HCT116 (cell line): ENCODE measurements at regions not wholly inside any gene's neighbourhood (a gene's known extent, or its start where the extent isn't known, plus 50 kb on each side); places are given as distances from the start of the nearest gene placed in this dataset.

Experiments
- CEBPB ChIP-seq: IDR thresholded peaks from 2 replicates; pipeline ENCODE4 v1.6.1; 2012; ENCODE audit warnings: low read depth
- EGR1 ChIP-seq: IDR thresholded peaks from 2 replicates; pipeline ENCODE4 v1.6.1; 2012; ENCODE audit warnings: low read depth
- ELF1 ChIP-seq: IDR thresholded peaks from 2 replicates; pipeline ENCODE4 v1.6.1; 2012; ENCODE audit warnings: low read depth, borderline replicate concordance
- JUND ChIP-seq: IDR thresholded peaks from 2 replicates; pipeline ENCODE4 v1.6.1; 2012
- POLR2A ChIP-seq: IDR thresholded peaks from 2 replicates; pipeline ENCODE4 v1.7.0; 2011; ENCODE audit warnings: borderline replicate concordance; ENCODE audit not compliant: insufficient read depth, insufficient read length; ENCODE audit errors: extremely low read depth
- POLR2AphosphoS5 ChIP-seq: IDR thresholded peaks from 2 replicates; pipeline ENCODE4 v1.6.1; 2011; ENCODE audit warnings: mild to moderate bottlenecking, low read depth, low read length, moderate library complexity
- SIN3A ChIP-seq: IDR thresholded peaks from 2 replicates; pipeline ENCODE4 v1.6.1; 2012; ENCODE audit warnings: low read depth
- SP1 ChIP-seq: IDR thresholded peaks from 2 replicates; pipeline ENCODE4 v1.6.1; 2012; ENCODE audit warnings: low read depth
- YY1 ChIP-seq: IDR thresholded peaks from 2 replicates; pipeline ENCODE4 v1.6.1; 2011; ENCODE audit warnings: low read length, low read depth, moderate library complexity, mild to moderate bottlenecking; ENCODE audit not compliant: insufficient replicate concordance; ENCODE audit errors: extremely low read depth
- ZNF274 ChIP-seq: fragments of 200-500 bp; sonication (Bioruptor generic); IDR thresholded peaks from 2 replicates; pipeline ENCODE4 v1.6.1; 2014; ENCODE audit warnings: mild to moderate bottlenecking, low read depth, low read length, inconsistent platforms
- TF ChIP-seq, protein P1 (sequence below): IDR thresholded peaks from 2 replicates; pipeline ENCODE4 v1.6.1; 2011; ENCODE audit warnings: mild to moderate bottlenecking, low read length, moderate library complexity; ENCODE audit not compliant: insufficient replicate concordance; ENCODE audit errors: extremely low read depth
- TF ChIP-seq, protein P2 (sequence below), 3 experiments: fragments of 200-600 bp in 1 of 3; sonication (generic) in 1 of 3; IDR thresholded peaks in 2 of 3; conservative IDR thresholded peaks in 1 of 3; 2 replicates each; pipeline ENCODE4 v1.5.1; 2012 to 2017; ENCODE audit warnings: low read depth in 2 of 3, low read length in 2 of 3, antibody characterized with exemption in 1 of 3, borderline replicate concordance in 1 of 3, control low read depth in 1 of 3, mild to moderate bottlenecking in 1 of 3, mixed read lengths in 1 of 3, mixed run types in 1 of 3, moderate library complexity in 1 of 3; ENCODE audit not compliant: insufficient read depth in 1 of 3
- TF ChIP-seq, protein P3 (sequence below): IDR thresholded peaks from 2 replicates; pipeline ENCODE4 v1.6.1; 2012; ENCODE audit warnings: low read depth
- TF ChIP-seq, protein P4 (sequence below): IDR thresholded peaks from 2 replicates; pipeline ENCODE4 v1.6.1; 2012

DNA sequence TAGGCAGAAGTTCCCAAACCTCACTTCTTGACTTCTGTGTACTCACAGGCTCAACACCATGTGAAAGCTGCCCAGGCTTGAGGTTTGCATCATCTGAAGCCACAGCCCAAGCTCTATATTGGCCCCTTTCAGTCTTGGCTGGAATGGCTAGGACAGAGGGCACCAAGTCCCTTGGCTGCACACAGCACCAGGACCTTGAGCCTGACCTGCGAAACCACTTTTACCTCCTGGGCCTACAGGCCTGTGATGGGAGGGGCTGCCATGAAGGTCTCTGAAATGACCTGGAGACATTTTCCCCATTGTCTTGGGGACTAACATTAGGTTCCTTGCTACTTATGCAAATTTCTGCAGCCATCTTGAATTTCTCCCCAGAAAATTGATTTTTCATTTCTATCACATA lies 288.3 kb upstream of the ZC3H12C start:
- TF ChIP-seq YY1 (no peak), SP1 (no peak), CEBPB (no peak), ELF1 (no peak), EGR1 (no peak), SIN3A (no peak), POLR2AphosphoS5 (no peak), JUND (no peak), POLR2A (no peak), ZNF274 (no peak)
- TF ChIP-seq, protein P1, sequence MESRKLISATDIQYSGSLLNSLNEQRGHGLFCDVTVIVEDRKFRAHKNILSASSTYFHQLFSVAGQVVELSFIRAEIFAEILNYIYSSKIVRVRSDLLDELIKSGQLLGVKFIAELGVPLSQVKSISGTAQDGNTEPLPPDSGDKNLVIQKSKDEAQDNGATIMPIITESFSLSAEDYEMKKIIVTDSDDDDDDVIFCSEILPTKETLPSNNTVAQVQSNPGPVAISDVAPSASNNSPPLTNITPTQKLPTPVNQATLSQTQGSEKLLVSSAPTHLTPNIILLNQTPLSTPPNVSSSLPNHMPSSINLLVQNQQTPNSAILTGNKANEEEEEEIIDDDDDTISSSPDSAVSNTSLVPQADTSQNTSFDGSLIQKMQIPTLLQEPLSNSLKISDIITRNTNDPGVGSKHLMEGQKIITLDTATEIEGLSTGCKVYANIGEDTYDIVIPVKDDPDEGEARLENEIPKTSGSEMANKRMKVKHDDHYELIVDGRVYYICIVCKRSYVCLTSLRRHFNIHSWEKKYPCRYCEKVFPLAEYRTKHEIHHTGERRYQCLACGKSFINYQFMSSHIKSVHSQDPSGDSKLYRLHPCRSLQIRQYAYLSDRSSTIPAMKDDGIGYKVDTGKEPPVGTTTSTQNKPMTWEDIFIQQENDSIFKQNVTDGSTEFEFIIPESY, result no peak
- TF ChIP-seq, protein P2, sequence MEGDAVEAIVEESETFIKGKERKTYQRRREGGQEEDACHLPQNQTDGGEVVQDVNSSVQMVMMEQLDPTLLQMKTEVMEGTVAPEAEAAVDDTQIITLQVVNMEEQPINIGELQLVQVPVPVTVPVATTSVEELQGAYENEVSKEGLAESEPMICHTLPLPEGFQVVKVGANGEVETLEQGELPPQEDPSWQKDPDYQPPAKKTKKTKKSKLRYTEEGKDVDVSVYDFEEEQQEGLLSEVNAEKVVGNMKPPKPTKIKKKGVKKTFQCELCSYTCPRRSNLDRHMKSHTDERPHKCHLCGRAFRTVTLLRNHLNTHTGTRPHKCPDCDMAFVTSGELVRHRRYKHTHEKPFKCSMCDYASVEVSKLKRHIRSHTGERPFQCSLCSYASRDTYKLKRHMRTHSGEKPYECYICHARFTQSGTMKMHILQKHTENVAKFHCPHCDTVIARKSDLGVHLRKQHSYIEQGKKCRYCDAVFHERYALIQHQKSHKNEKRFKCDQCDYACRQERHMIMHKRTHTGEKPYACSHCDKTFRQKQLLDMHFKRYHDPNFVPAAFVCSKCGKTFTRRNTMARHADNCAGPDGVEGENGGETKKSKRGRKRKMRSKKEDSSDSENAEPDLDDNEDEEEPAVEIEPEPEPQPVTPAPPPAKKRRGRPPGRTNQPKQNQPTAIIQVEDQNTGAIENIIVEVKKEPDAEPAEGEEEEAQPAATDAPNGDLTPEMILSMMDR (IDR thresholded peaks at IDR 0.05 in 2 of 3, conservative IDR thresholded peaks at IDR 0.05 in 1 of 3; ENCODE audit: borderline replicate concordance in 1 of 3, insufficient read depth in 1 of 3, low read depth in 2 of 3, low read length in 2 of 3), result no peak
- TF ChIP-seq, protein P3, sequence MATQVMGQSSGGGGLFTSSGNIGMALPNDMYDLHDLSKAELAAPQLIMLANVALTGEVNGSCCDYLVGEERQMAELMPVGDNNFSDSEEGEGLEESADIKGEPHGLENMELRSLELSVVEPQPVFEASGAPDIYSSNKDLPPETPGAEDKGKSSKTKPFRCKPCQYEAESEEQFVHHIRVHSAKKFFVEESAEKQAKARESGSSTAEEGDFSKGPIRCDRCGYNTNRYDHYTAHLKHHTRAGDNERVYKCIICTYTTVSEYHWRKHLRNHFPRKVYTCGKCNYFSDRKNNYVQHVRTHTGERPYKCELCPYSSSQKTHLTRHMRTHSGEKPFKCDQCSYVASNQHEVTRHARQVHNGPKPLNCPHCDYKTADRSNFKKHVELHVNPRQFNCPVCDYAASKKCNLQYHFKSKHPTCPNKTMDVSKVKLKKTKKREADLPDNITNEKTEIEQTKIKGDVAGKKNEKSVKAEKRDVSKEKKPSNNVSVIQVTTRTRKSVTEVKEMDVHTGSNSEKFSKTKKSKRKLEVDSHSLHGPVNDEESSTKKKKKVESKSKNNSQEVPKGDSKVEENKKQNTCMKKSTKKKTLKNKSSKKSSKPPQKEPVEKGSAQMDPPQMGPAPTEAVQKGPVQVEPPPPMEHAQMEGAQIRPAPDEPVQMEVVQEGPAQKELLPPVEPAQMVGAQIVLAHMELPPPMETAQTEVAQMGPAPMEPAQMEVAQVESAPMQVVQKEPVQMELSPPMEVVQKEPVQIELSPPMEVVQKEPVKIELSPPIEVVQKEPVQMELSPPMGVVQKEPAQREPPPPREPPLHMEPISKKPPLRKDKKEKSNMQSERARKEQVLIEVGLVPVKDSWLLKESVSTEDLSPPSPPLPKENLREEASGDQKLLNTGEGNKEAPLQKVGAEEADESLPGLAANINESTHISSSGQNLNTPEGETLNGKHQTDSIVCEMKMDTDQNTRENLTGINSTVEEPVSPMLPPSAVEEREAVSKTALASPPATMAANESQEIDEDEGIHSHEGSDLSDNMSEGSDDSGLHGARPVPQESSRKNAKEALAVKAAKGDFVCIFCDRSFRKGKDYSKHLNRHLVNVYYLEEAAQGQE, result no peak
- TF ChIP-seq, protein P4, sequence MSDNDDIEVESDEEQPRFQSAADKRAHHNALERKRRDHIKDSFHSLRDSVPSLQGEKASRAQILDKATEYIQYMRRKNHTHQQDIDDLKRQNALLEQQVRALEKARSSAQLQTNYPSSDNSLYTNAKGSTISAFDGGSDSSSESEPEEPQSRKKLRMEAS, result no peak
